OCI-LY1 (cell line): ENCODE measurements at regions not wholly inside any gene's neighbourhood (a gene's known extent, or its start where the extent isn't known, plus 50 kb on each side); places are given as distances from the start of the nearest gene placed in this dataset.

Experiments
- EZH2 ChIP-seq: fragments of 200-600 bp; sonication (generic), shearing (Covaris generic); IDR thresholded peaks from 2 replicates; pipeline ENCODE4 v1.8.0; 2017; ENCODE audit warnings: borderline replicate concordance, mixed run types, mild to moderate bottlenecking, antibody characterized with exemption, low read length, moderate library complexity, mixed read lengths
- TF ChIP-seq, protein P1 (sequence below): fragments of 200-600 bp; sonication (generic), shearing (Covaris generic); IDR thresholded peaks from 2 replicates; pipeline ENCODE4 v1.5.1; 2017; ENCODE audit warnings: mild to moderate bottlenecking, antibody characterized with exemption, low read length, moderate library complexity, mixed read lengths

DNA sequence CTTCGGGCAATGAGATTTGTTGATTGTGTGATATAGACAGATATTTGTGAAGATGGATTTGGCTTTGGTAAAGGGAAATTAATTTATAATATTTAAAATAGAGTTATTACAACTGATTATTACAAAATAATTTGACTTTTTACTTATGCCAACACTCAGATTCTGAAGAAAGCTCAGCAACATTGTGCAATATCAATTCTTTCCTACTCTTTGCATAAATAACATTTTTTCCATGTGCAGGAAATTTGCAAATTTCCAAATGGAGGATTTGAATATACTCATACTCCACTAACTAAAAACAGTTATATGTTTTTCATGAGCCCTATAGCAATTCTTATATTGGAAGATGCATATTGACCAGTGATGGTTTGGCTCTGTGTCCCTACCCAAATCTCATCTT is 676.4 kb upstream of the ADAMTS5 start:
- TF ChIP-seq, protein P1, sequence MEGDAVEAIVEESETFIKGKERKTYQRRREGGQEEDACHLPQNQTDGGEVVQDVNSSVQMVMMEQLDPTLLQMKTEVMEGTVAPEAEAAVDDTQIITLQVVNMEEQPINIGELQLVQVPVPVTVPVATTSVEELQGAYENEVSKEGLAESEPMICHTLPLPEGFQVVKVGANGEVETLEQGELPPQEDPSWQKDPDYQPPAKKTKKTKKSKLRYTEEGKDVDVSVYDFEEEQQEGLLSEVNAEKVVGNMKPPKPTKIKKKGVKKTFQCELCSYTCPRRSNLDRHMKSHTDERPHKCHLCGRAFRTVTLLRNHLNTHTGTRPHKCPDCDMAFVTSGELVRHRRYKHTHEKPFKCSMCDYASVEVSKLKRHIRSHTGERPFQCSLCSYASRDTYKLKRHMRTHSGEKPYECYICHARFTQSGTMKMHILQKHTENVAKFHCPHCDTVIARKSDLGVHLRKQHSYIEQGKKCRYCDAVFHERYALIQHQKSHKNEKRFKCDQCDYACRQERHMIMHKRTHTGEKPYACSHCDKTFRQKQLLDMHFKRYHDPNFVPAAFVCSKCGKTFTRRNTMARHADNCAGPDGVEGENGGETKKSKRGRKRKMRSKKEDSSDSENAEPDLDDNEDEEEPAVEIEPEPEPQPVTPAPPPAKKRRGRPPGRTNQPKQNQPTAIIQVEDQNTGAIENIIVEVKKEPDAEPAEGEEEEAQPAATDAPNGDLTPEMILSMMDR = no peak
- TF ChIP-seq EZH2 = no peak
